ENCODE measurements at regions not wholly inside any gene's neighbourhood (a gene's known extent, or its start where the extent isn't known, plus 50 kb on each side); places are given as distances from the start of the nearest gene placed in this dataset.

GRCh38 chr3:72593881-72594397 lies 254.3 kb downstream of the SHQ1 start:
- intact Hi-C loops (cut with micrococcal nuclease), result no loop called here
- Mint-ChIP-seq H3K27me3 (ENCODE audit: low read depth in 2 of 2) (peaks cover 0 to 5% of the 10 kb centered on the region in 2 donors), H3K9me3 (no peaks in the 10 kb centered on the region), H3K4me3 (no peak overlapping the region), H3K4me1 (no peaks in the 10 kb centered on the region), H3K36me3 (no peaks in the 10 kb centered on the region), H3K27ac (no peak overlapping the region)
- no peak for DNase-seq
- WGBS (ENCODE audit: insufficient coverage), result 80% methylated on average over 5 of the region's 5 CpGs
- no peaks in the 10 kb centered on the region for H3K4me1 ChIP-seq (ENCODE audit: control insufficient read depth, insufficient read depth, low read length)
- no peaks in the 10 kb centered on the region for H3K9me3 ChIP-seq (ENCODE audit: control insufficient read depth, insufficient read depth, low read length)
- no peak overlapping the region for H3K4me3 ChIP-seq (ENCODE audit: low read length)
- H3K36me3 ChIP-seq (ENCODE audit: control insufficient read depth, insufficient read depth, low read length), result no peaks in the 10 kb centered on the region
- ATAC-seq, result no peak
- TF ChIP-seq CTCF (IDR thresholded peaks at IDR 0.05), result no peak
- H3K27ac ChIP-seq (ENCODE audit: low read length), result no peak overlapping the region
- no peaks in the 10 kb centered on the region for H3K27me3 ChIP-seq (ENCODE audit: control insufficient read depth, insufficient read depth, low read length)

DNA sequence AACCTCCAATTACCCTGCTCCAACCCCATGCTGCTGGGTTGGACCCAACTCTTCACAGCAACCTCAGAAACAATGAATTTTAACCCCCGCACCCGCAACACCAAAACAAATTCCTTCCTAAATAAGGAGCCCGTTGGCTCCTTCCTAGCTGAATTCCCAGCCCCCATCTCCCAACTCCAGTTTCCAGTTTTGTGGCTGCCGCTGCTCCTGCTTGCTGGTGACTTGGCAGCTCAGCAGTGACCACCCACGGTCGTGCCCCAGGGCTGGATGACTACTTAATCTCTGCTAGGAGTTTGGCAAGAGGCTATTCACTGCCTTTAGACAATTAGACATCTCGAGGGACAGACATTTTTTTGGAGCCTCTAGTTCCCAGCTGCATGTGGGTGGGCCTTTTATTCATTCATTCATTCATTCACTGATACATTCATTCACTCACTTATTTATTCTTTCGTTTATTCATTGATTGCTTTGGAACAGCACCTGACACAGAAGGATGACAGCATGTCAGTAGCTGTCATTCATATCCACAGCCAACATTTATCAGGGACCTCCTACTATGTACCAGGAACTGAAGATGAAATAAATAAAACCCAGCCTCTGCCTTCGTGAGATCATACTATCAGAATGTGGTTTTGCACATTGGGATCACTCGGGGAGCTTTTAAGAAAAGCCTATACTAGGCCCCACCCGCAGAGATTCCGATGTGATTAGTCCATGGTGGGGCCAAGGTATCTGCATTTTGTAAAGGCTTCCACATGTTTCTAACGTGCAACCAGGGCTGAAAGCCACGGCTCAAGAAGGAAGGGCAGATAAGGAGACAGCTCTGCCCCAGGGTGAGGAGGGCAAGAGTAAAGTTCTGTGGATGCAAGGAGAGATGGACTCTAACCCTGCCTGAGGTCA lies 256.5 kb downstream of the SHQ1 start:
- Histone ChIP-seq H3K27ac (ENCODE audit: low read length) (no peak overlapping the region), H3K4me1 (ENCODE audit: control insufficient read depth, insufficient read depth, low read length) (no peaks in the 10 kb centered on the region), H3K27me3 (ENCODE audit: control insufficient read depth, insufficient read depth, low read length) (no peaks in the 10 kb centered on the region), H3K9me3 (ENCODE audit: control insufficient read depth, insufficient read depth, low read length) (no peaks in the 10 kb centered on the region), H3K36me3 (ENCODE audit: control insufficient read depth, insufficient read depth, low read length) (no peaks in the 10 kb centered on the region), H3K4me3 (ENCODE audit: low read length) (no peak overlapping the region)
- H3K27ac Mint-ChIP-seq, result no peak overlapping the region
- no peaks in the 10 kb centered on the region for H3K9me3 Mint-ChIP-seq
- DNase-seq (no peak), ATAC-seq (no peak)
- H3K4me1 Mint-ChIP-seq, result no peaks in the 10 kb centered on the region
- WGBS (ENCODE audit: insufficient coverage), result 88% methylated on average over 14 of the region's 14 CpGs
- no peaks in the 10 kb centered on the region for H3K36me3 Mint-ChIP-seq
- intact Hi-C loops (cut with micrococcal nuclease), result no loop called here
- peaks cover 0 to 2% of the 10 kb centered on the region in 2 donors for H3K27me3 Mint-ChIP-seq (ENCODE audit: low read depth in 2 of 2)
- TF ChIP-seq CTCF (IDR thresholded peaks at IDR 0.05), result no peak
- no peak overlapping the region for H3K4me3 Mint-ChIP-seq

DNA sequence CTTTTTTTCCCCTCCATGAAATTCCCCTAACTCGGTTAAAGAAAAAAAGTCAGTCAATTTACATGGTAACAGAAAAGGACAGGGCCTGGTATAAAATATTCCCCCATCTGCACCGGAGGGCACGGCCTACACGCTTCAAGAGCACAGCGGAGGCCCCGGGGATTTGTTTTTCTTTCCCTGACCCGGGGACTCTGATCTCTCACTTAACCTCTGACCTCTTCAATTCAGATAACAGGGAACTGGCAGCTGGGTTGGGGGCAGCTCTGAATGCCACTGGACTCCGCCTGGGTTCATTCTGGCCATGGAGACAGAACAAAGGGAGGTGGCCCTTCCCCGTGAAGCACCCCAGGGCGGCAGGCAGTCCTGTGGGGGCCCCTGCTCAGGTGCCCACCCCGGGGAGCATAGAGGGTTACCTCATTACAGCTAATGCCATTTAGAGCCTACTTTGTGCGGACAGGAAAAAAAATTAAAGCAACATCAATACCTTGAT lies 257.5 kb downstream of the SHQ1 start:
- Mint-ChIP-seq H3K27ac (no peak overlapping the region), H3K4me1 (no peaks in the 10 kb centered on the region), H3K27me3 (ENCODE audit: low read depth in 2 of 2) (peaks cover 0 to 2% of the 10 kb centered on the region in 2 donors), H3K4me3 (no peak overlapping the region), H3K9me3 (no peaks in the 10 kb centered on the region), H3K36me3 (no peaks in the 10 kb centered on the region)
- no peaks in the 10 kb centered on the region for H3K27me3 ChIP-seq (ENCODE audit: control insufficient read depth, insufficient read depth, low read length)
- no peak for TF ChIP-seq CTCF (IDR thresholded peaks at IDR 0.05)
- no peaks in the 10 kb centered on the region for H3K36me3 ChIP-seq (ENCODE audit: control insufficient read depth, insufficient read depth, low read length)
- no peak for DNase-seq
- WGBS (ENCODE audit: insufficient coverage), result 95% methylated on average over 12 of the region's 12 CpGs
- intact Hi-C loops (cut with micrococcal nuclease), result no loop called here
- no peak overlapping the region for H3K4me3 ChIP-seq (ENCODE audit: low read length)
- ATAC-seq, result no peak
- H3K27ac ChIP-seq (ENCODE audit: low read length), result no peak overlapping the region
- H3K4me1 ChIP-seq (ENCODE audit: control insufficient read depth, insufficient read depth, low read length), result no peaks in the 10 kb centered on the region
- no peaks in the 10 kb centered on the region for H3K9me3 ChIP-seq (ENCODE audit: control insufficient read depth, insufficient read depth, low read length)
